Neuronal stem cell (in vitro differentiated cells): ENCODE measurements at regions not wholly inside any gene's neighbourhood (a gene's known extent, or its start where the extent isn't known, plus 50 kb on each side); places are given as distances from the start of the nearest gene placed in this dataset.

Experiments
- DNase-seq: peaks from one replicate; pipeline ENCODE4 v3.0.0-alpha.2; 2013; ENCODE audit warnings: low spot score
- H2AFZ ChIP-seq: one replicate; pipeline ENCODE4 v1.6.1; 2013; ENCODE audit warnings: mild to moderate bottlenecking, low read length, inconsistent platforms
- H2AK5ac ChIP-seq: 2 replicates; pipeline ENCODE4 v1.6.1; 2013; ENCODE audit warnings: low read depth, mild to moderate bottlenecking, inconsistent platforms, low read length, moderate library complexity, mixed read lengths
- H2BK120ac ChIP-seq: 2 replicates; pipeline ENCODE4 v1.6.1; 2013; ENCODE audit warnings: low read depth, mild to moderate bottlenecking, inconsistent platforms, low read length, moderate library complexity, mixed read lengths
- H2BK12ac ChIP-seq: one replicate; pipeline ENCODE4 v1.6.1; 2013; ENCODE audit warnings: low read length, inconsistent platforms
- H2BK15ac ChIP-seq: 2 replicates; pipeline ENCODE4 v1.6.1; 2013; ENCODE audit warnings: mild to moderate bottlenecking, low read length, inconsistent platforms, mixed read lengths
- H2BK5ac ChIP-seq: one replicate; pipeline ENCODE4 v1.6.1; 2013; ENCODE audit warnings: inconsistent platforms, mild to moderate bottlenecking, low read length, moderate library complexity
- H3K14ac ChIP-seq: one replicate; pipeline ENCODE4 v1.6.1; 2013; ENCODE audit warnings: low read length, inconsistent platforms
- H3K18ac ChIP-seq: 2 replicates; pipeline ENCODE4 v1.6.1; 2013; ENCODE audit warnings: low read length, inconsistent platforms
- H3K23ac ChIP-seq: 2 replicates; pipeline ENCODE4 v1.6.1; 2013; ENCODE audit warnings: low read depth, mild to moderate bottlenecking, mixed read lengths, low read length, inconsistent platforms; ENCODE audit not compliant: poor library complexity
- H3K27ac ChIP-seq: replicated peaks from 3 replicates; pipeline ENCODE4 v1.5.1; 2013; ENCODE audit warnings: low read length, inconsistent platforms
- H3K27me3 ChIP-seq, 3 experiments: 2 replicates each; pipeline ENCODE4 v1.6.1; 2013; ENCODE audit warnings: low read length in 3 of 3, mild to moderate bottlenecking in 2 of 3, inconsistent platforms in 1 of 3, low read depth in 1 of 3, mixed read lengths in 1 of 3, moderate library complexity in 1 of 3; ENCODE audit not compliant: control insufficient read depth in 3 of 3, insufficient read depth in 3 of 3
- H3K36me3 ChIP-seq, 2 donors: replicated peaks in 1 of 2; 2 replicates each; pipeline ENCODE4 v1.6.1; 2013; ENCODE audit warnings: low read length in 2 of 2; ENCODE audit not compliant: control insufficient read depth in 2 of 2, insufficient read depth in 2 of 2
- H3K4ac ChIP-seq: 2 replicates; pipeline ENCODE4 v1.6.1; 2013; ENCODE audit warnings: inconsistent platforms, mild to moderate bottlenecking, low read length, moderate library complexity
- H3K4me1 ChIP-seq, 2 donors: 1 replicate in 1 of 2; 2 replicates in 1 of 2; pipeline ENCODE4 v1.6.1; 2013; ENCODE audit warnings: low read length in 2 of 2, low read depth in 1 of 2; ENCODE audit not compliant: control insufficient read depth in 2 of 2, insufficient read depth in 1 of 2
- H3K4me2 ChIP-seq: one replicate; pipeline ENCODE4 v1.6.1; 2013; ENCODE audit warnings: mild to moderate bottlenecking, low read length, inconsistent platforms; ENCODE audit not compliant: insufficient read depth, poor library complexity, severe bottlenecking
- H3K4me3 ChIP-seq, 2 donors: 2 replicates each; pipeline ENCODE4 v1.5.1; 2013; ENCODE audit warnings: low read length in 2 of 2, mild to moderate bottlenecking in 2 of 2, inconsistent platforms in 1 of 2, moderate library complexity in 1 of 2
- H3K79me1 ChIP-seq: one replicate; pipeline ENCODE4 v1.6.1; 2013; ENCODE audit warnings: low read depth, mild to moderate bottlenecking, inconsistent platforms, low read length, moderate library complexity
- H3K9ac ChIP-seq: one replicate; pipeline ENCODE4 v1.6.1; 2013; ENCODE audit warnings: mild to moderate bottlenecking, low read depth, low read length, inconsistent platforms; ENCODE audit not compliant: poor library complexity
- H3K9me3 ChIP-seq, 2 donors: replicated peaks in 1 of 2; 2 replicates each; pipeline versions ENCODE3 to v1.6.1; 2013; ENCODE audit warnings: low read length in 2 of 2, mild to moderate bottlenecking in 2 of 2, inconsistent platforms in 1 of 2, low read depth in 1 of 2, mixed read lengths in 1 of 2, moderate library complexity in 1 of 2; ENCODE audit not compliant: control insufficient read depth in 2 of 2, insufficient read depth in 1 of 2
- H4K8ac ChIP-seq: one replicate; pipeline ENCODE4 v1.6.1; 2013; ENCODE audit warnings: low read depth, mild to moderate bottlenecking, inconsistent platforms, low read length, moderate library complexity
- H4K91ac ChIP-seq: one replicate; pipeline ENCODE4 v1.6.1; 2013; ENCODE audit warnings: low read length, low read depth, mild to moderate bottlenecking, inconsistent platforms; ENCODE audit not compliant: poor library complexity
- WGBS, 2 donors: extraction: QIAGEN DNeasy Blood & Tissue Kit; methylation state at CpG; one replicate each; pipeline ENCODE4 v1.1.7; 2013; ENCODE audit warnings: missing lambda C conversion rate in 2 of 2, mixed read lengths in 1 of 2; ENCODE audit not compliant: insufficient read length in 2 of 2, insufficient replicate concordance in 1 of 2; ENCODE audit errors: extremely low coverage in 2 of 2; 5-methylcytosine and 5-hydroxymethylcytosine counted together

- H3K4me2 ChIP-seq, result no peak overlapping the region
- H3K14ac ChIP-seq, result no peak overlapping the region
- DNase-seq, result no peak
- no CpG with 5 or more reads among the region's 3 CpGs for WGBS, 2 donors
- H2BK12ac ChIP-seq, result no peak overlapping the region
- H3K18ac ChIP-seq, result no peak overlapping the region
- H3K4me1 ChIP-seq, result peaks cover 0 to 2% of the 10 kb centered on the region in 2 donors
- H3K27me3 ChIP-seq, result no peaks in the 10 kb centered on the region
- H3K36me3 ChIP-seq, result no peaks in the 10 kb centered on the region
- H2AK5ac ChIP-seq, result no peak overlapping the region
- no peak overlapping the region for H4K8ac ChIP-seq
- H3K4me3 ChIP-seq, result no peak overlapping the region
- H3K23ac ChIP-seq, result no peak overlapping the region
- H3K4ac ChIP-seq, result no peak overlapping the region
- H4K91ac ChIP-seq, result no peak overlapping the region
- no peak overlapping the region for H3K27ac ChIP-seq
- no peaks in the 10 kb centered on the region for H3K9me3 ChIP-seq
- H2AFZ ChIP-seq, result no peak overlapping the region
- no peak overlapping the region for H2BK120ac ChIP-seq
- no peaks in the 10 kb centered on the region for H3K79me1 ChIP-seq
- no peak overlapping the region for H3K9ac ChIP-seq
- H2BK5ac ChIP-seq, result no peak overlapping the region
- no peak overlapping the region for H2BK15ac ChIP-seq
Observed at GRCh38 chr2:129775952-129776653, 203.4 kb upstream of the RAB6C start.

- Histone ChIP-seq H3K23ac (no peak overlapping the region), H3K4me3 (no peak overlapping the region), H3K79me1 (no peaks in the 10 kb centered on the region), H3K36me3 (no peaks in the 10 kb centered on the region), H2AFZ (no peak overlapping the region), H3K14ac (no peak overlapping the region), H3K27me3 (peaks cover 0 to 1% (median 0%) of the 10 kb centered on the region in 3 experiments), H3K4ac (no peak overlapping the region), H3K27ac (no peak overlapping the region), H3K4me1 (peaks cover 0 to 3% of the 10 kb centered on the region in 2 donors), H3K9me3 (no peaks in the 10 kb centered on the region), H2BK120ac (no peak overlapping the region), H3K18ac (no peak overlapping the region), H2AK5ac (no peak overlapping the region), H2BK15ac (no peak overlapping the region), H3K9ac (no peak overlapping the region), H2BK5ac (no peak overlapping the region), H4K91ac (no peak overlapping the region), H3K4me2 (no peak overlapping the region), H2BK12ac (no peak overlapping the region), H4K8ac (no peak overlapping the region)
- no peak for DNase-seq
- WGBS, 2 donors, result no CpG with 5 or more reads among the region's 2 CpGs
Observed at GRCh38 chr2:129777146-129777545, 202.3 kb upstream of the RAB6C start.

GRCh38 chr2:129777762-129778583 is 201.5 kb upstream of the RAB6C start:
- Histone ChIP-seq H3K23ac (no peak overlapping the region), H3K79me1 (no peaks in the 10 kb centered on the region), H3K4ac (no peak overlapping the region), H2AFZ (no peak overlapping the region), H3K36me3 (no peaks in the 10 kb centered on the region), H3K18ac (no peak overlapping the region), H3K4me2 (no peak overlapping the region), H2AK5ac (no peak overlapping the region), H3K27me3 (peaks cover 0 to 2% (median 0%) of the 10 kb centered on the region in 3 experiments), H3K4me3 (no peak overlapping the region), H2BK15ac (no peak overlapping the region), H2BK120ac (no peak overlapping the region), H3K9ac (no peak overlapping the region), H2BK5ac (no peak overlapping the region), H3K27ac (no peak overlapping the region), H4K8ac (no peak overlapping the region), H2BK12ac (no peak overlapping the region), H3K9me3 (no peaks in the 10 kb centered on the region), H3K4me1 (peaks cover 0 to 3% of the 10 kb centered on the region in 2 donors), H3K14ac (no peak overlapping the region), H4K91ac (no peak overlapping the region)
- no CpG with 5 or more reads among the region's 9 CpGs for WGBS, 2 donors
- DNase-seq, result no peak

- H2BK120ac ChIP-seq, result no peak overlapping the region
- no peak for DNase-seq
- no peak overlapping the region for H2AK5ac ChIP-seq
- H2BK5ac ChIP-seq, result no peak overlapping the region
- H4K8ac ChIP-seq, result no peak overlapping the region
- H4K91ac ChIP-seq, result no peak overlapping the region
- H3K9ac ChIP-seq, result no peak overlapping the region
- H2AFZ ChIP-seq, result no peak overlapping the region
- H3K4ac ChIP-seq, result no peak overlapping the region
- no peak overlapping the region for H2BK12ac ChIP-seq
- no peaks in the 10 kb centered on the region for H3K79me1 ChIP-seq
- H3K18ac ChIP-seq, result no peak overlapping the region
- H3K9me3 ChIP-seq, result no peaks in the 10 kb centered on the region
- H3K27ac ChIP-seq, result no peak overlapping the region
- H3K14ac ChIP-seq, result no peak overlapping the region
- H3K36me3 ChIP-seq, result no peaks in the 10 kb centered on the region
- no peak overlapping the region for H3K23ac ChIP-seq
- H3K4me2 ChIP-seq, result no peak overlapping the region
- no CpG with 5 or more reads among the region's 8 CpGs for WGBS, 2 donors
- no peak overlapping the region for H2BK15ac ChIP-seq
- peaks cover 0 to 3% of the 10 kb centered on the region in 2 donors for H3K4me1 ChIP-seq
- H3K27me3 ChIP-seq, result peaks cover 0 to 2% (median 0%) of the 10 kb centered on the region in 3 experiments
- H3K4me3 ChIP-seq, result no peak overlapping the region
Observed at GRCh38 chr2:129778584-129778877, 200.9 kb upstream of the RAB6C start.
